GM21526 (cell line): ENCODE measurements at regions not wholly inside any gene's neighbourhood (a gene's known extent, or its start where the extent isn't known, plus 50 kb on each side); places are given as distances from the start of the nearest gene placed in this dataset.
"Not testable (repeated sequence)": the region's sequence is repeated elsewhere in the genome, so short reads cannot be mapped to it uniquely, and the experiment has no call there.

Experiments
- ATAC-seq: cut with Tn5 transposase; IDR thresholded peaks from one replicate; pipeline ENCODE4 v1.9.1; 2021; ENCODE audit warnings: moderate library complexity; ENCODE audit not compliant: unreplicated experiment, low FRiP score

GRCh38 chr18:76721207-76721996 is 101.0 kb upstream of the ZNF236 start:
- no peak for ATAC-seq

- no peak for ATAC-seq
Measured at GRCh38 chr18:76720683-76721082, 101.7 kb upstream of the ZNF236 start.

GRCh38 chr18:76715012-76715610 is 107.2 kb upstream of the ZNF236 start:
- ATAC-seq, result no peak

- no peak for ATAC-seq
Measured at GRCh38 chr18:76713432-76713831, 108.9 kb upstream of the ZNF236 start.

- ATAC-seq, result no peak
Measured at GRCh38 chr18:76712511-76713140, 109.7 kb upstream of the ZNF236 start.

GRCh38 chr18:76710646-76711520 is 111.5 kb upstream of the ZNF236 start:
- no peak for ATAC-seq

- peak; percentile 86 for ATAC-seq
Measured at GRCh38 chr18:76709659-76710645, 112.4 kb upstream of the ZNF236 start.

GRCh38 chr18:76708722-76709353 is 113.5 kb upstream of the ZNF236 start:
- ATAC-seq, result no peak

GRCh38 chr18:76708071-76708721 is 114.2 kb upstream of the ZNF236 start:
- no peak for ATAC-seq

- no peak for ATAC-seq
Measured at GRCh38 chr18:76707534-76707933, 114.8 kb upstream of the ZNF236 start.

GRCh38 chr18:76704589-76704988 is 117.8 kb upstream of the ZNF236 start:
- ATAC-seq, result not testable (repeated sequence)

GRCh38 chr18:76699923-76700322 is 122.4 kb upstream of the ZNF236 start:
- ATAC-seq, result no peak

- ATAC-seq, result no peak
Measured at GRCh38 chr18:76697441-76697901, 124.9 kb upstream of the ZNF236 start.

GRCh38 chr18:76691800-76692199 is 130.6 kb upstream of the ZNF236 start:
- ATAC-seq, result no peak

- ATAC-seq, result no peak
Measured at GRCh38 chr18:76689646-76690264, 132.6 kb upstream of the ZNF236 start.

- no peak for ATAC-seq
Measured at GRCh38 chr18:76688724-76689472, 133.5 kb upstream of the ZNF236 start.

GRCh38 chr18:76687304-76687962 is 134.9 kb upstream of the ZNF236 start:
- ATAC-seq, result no peak
